ENCODE measurements at regions not wholly inside any gene's neighbourhood (a gene's known extent, or its start where the extent isn't known, plus 50 kb on each side); places are given as distances from the start of the nearest gene placed in this dataset.

GRCh38 chr20:11027224-11027623 is 353.4 kb upstream of the JAG1 start:
- TF ChIP-seq EZH2phosphoT487 (IDR thresholded peaks at IDR 0.05; ENCODE audit: borderline replicate concordance, low read depth, low read length) (no peak), CTCF (conservative IDR thresholded peaks at IDR 0.05; ENCODE audit: low read length) (no peak)
- Histone ChIP-seq H3K4me2 (ENCODE audit: low read length) (no peak overlapping the region), H3K9me3 (ENCODE audit: low read length) (no peaks in the 10 kb centered on the region), H3K27ac (ENCODE audit: low read depth, low read length, poor library complexity, severe bottlenecking) (no peak overlapping the region), H2AFZ (ENCODE audit: low read length) (no peak overlapping the region), H3K9me2 (ENCODE audit: insufficient read depth, low read length) (no peaks in the 10 kb centered on the region), H3K4me3 (ENCODE audit: low read depth, low read length, poor library complexity, severe bottlenecking) (no peak overlapping the region), H3K36me3 (ENCODE audit: insufficient read depth, low read length) (no peaks in the 10 kb centered on the region), H3K4me1 (ENCODE audit: insufficient read depth, low read length, poor library complexity, severe bottlenecking) (no peaks in the 10 kb centered on the region), H4K20me1 (ENCODE audit: insufficient read depth, low read length) (no peaks in the 10 kb centered on the region), H3K79me2 (ENCODE audit: insufficient read depth, low read depth, low read length) (no peaks in the 10 kb centered on the region)
- intact Hi-C loops (cut with micrococcal nuclease; ENCODE audit: unreplicated experiment): no loop called here
- BruUV-seq (replicated peaks): no TSS peak
- POLR2A ChIA-PET: no interaction called here
- CTCF ChIA-PET (ENCODE audit: unreplicated experiment): no interaction called here
- no peak for DNase-seq (ENCODE audit: low spot score)

GRCh38 chr20:11030351-11030750 is 356.6 kb upstream of the JAG1 start:
- intact Hi-C loops (cut with micrococcal nuclease; ENCODE audit: unreplicated experiment): no loop called here
- Histone ChIP-seq H3K79me2 (ENCODE audit: insufficient read depth, low read depth, low read length) (no peaks in the 10 kb centered on the region), H3K9me3 (ENCODE audit: low read length) (no peaks in the 10 kb centered on the region), H3K36me3 (ENCODE audit: insufficient read depth, low read length) (no peaks in the 10 kb centered on the region), H2AFZ (ENCODE audit: low read length) (no peak overlapping the region), H3K27ac (ENCODE audit: low read depth, low read length, poor library complexity, severe bottlenecking) (no peak overlapping the region), H3K9me2 (ENCODE audit: insufficient read depth, low read length) (no peaks in the 10 kb centered on the region), H3K4me3 (ENCODE audit: low read depth, low read length, poor library complexity, severe bottlenecking) (no peak overlapping the region), H3K4me1 (ENCODE audit: insufficient read depth, low read length, poor library complexity, severe bottlenecking) (no peaks in the 10 kb centered on the region), H4K20me1 (ENCODE audit: insufficient read depth, low read length) (no peaks in the 10 kb centered on the region), H3K4me2 (ENCODE audit: low read length) (no peak overlapping the region)
- BruUV-seq (replicated peaks): no TSS peak
- ChIA-PET CTCF (ENCODE audit: unreplicated experiment) (no interaction called here), POLR2A (no interaction called here)
- no peak for DNase-seq (ENCODE audit: low spot score)
- no peak for TF ChIP-seq CTCF (conservative IDR thresholded peaks at IDR 0.05; ENCODE audit: low read length)
- no peak for TF ChIP-seq EZH2phosphoT487 (IDR thresholded peaks at IDR 0.05; ENCODE audit: borderline replicate concordance, low read depth, low read length)

GRCh38 chr20:11031300-11031699 is 357.5 kb upstream of the JAG1 start:
- ChIA-PET CTCF (ENCODE audit: unreplicated experiment) (no interaction called here), POLR2A (no interaction called here)
- no peaks in the 10 kb centered on the region for H4K20me1 ChIP-seq (ENCODE audit: insufficient read depth, low read length)
- H3K9me3 ChIP-seq (ENCODE audit: low read length): no peaks in the 10 kb centered on the region
- no peaks in the 10 kb centered on the region for H3K4me1 ChIP-seq (ENCODE audit: insufficient read depth, low read length, poor library complexity, severe bottlenecking)
- no peak overlapping the region for H2AFZ ChIP-seq (ENCODE audit: low read length)
- no peaks in the 10 kb centered on the region for H3K36me3 ChIP-seq (ENCODE audit: insufficient read depth, low read length)
- DNase-seq (ENCODE audit: low spot score): no peak
- no peak overlapping the region for H3K4me2 ChIP-seq (ENCODE audit: low read length)
- no peak overlapping the region for H3K4me3 ChIP-seq (ENCODE audit: low read depth, low read length, poor library complexity, severe bottlenecking)
- H3K27ac ChIP-seq (ENCODE audit: low read depth, low read length, poor library complexity, severe bottlenecking): no peak overlapping the region
- intact Hi-C loops (cut with micrococcal nuclease; ENCODE audit: unreplicated experiment): no loop called here
- TF ChIP-seq CTCF (conservative IDR thresholded peaks at IDR 0.05; ENCODE audit: low read length): no peak
- no peak for TF ChIP-seq EZH2phosphoT487 (IDR thresholded peaks at IDR 0.05; ENCODE audit: borderline replicate concordance, low read depth, low read length)
- no peaks in the 10 kb centered on the region for H3K79me2 ChIP-seq (ENCODE audit: insufficient read depth, low read depth, low read length)
- BruUV-seq (replicated peaks): no TSS peak
- H3K9me2 ChIP-seq (ENCODE audit: insufficient read depth, low read length): no peaks in the 10 kb centered on the region
